ENCODE measurements at regions not wholly inside any gene's neighbourhood (a gene's known extent, or its start where the extent isn't known, plus 50 kb on each side); places are given as distances from the start of the nearest gene placed in this dataset.
"Not testable (repeated sequence)": the region's sequence is repeated elsewhere in the genome, so short reads cannot be mapped to it uniquely, and the experiment has no call there.

- DNase-seq: no peak
Observed at GRCh38 chr20:48025661-48026060, 240.4 kb upstream of the SULF2 start.

- DNase-seq: no peak
Observed at GRCh38 chr20:48025051-48025515, 239.8 kb upstream of the SULF2 start.

GRCh38 chr20:48024539-48024938 is 239.3 kb upstream of the SULF2 start:
- DNase-seq: no peak

- DNase-seq: not testable (repeated sequence)
Observed at GRCh38 chr20:48020696-48021095, 235.4 kb upstream of the SULF2 start.

GRCh38 chr20:48019940-48020339 is 234.7 kb upstream of the SULF2 start:
- no peak for DNase-seq

GRCh38 chr20:48019496-48019895 is 234.2 kb upstream of the SULF2 start:
- no peak for DNase-seq

- DNase-seq: not testable (repeated sequence)
Observed at GRCh38 chr20:48018851-48019250, 233.6 kb upstream of the SULF2 start.

- DNase-seq: no peak
Observed at GRCh38 chr20:48017992-48018391, 232.7 kb upstream of the SULF2 start.

GRCh38 chr20:48017509-48017908 is 232.2 kb upstream of the SULF2 start:
- DNase-seq: no peak

- no peak for DNase-seq
Observed at GRCh38 chr20:48015943-48016723, 230.9 kb upstream of the SULF2 start.

- no peak for DNase-seq
Observed at GRCh38 chr20:48015141-48015910, 230.0 kb upstream of the SULF2 start.

- no peak for DNase-seq
Observed at GRCh38 chr20:48012401-48012974, 227.2 kb upstream of the SULF2 start.

GRCh38 chr20:48011025-48011424 is 225.7 kb upstream of the SULF2 start:
- no peak for DNase-seq

GRCh38 chr20:48010623-48011022 is 225.3 kb upstream of the SULF2 start:
- no peak for DNase-seq

GRCh38 chr20:48008850-48009515 is 223.7 kb upstream of the SULF2 start:
- no peak for DNase-seq

- DNase-seq: no peak
Observed at GRCh38 chr20:48007351-48007750, 222.1 kb upstream of the SULF2 start.

GRCh38 chr20:48006036-48006833 is 221.0 kb upstream of the SULF2 start:
- no peak for DNase-seq

GRCh38 chr20:48003021-48003420 is 217.7 kb upstream of the SULF2 start:
- no peak for DNase-seq

GRCh38 chr20:48002517-48002970 is 217.3 kb upstream of the SULF2 start:
- no peak for DNase-seq

GRCh38 chr20:47999166-47999565 is 213.9 kb upstream of the SULF2 start:
- DNase-seq: no peak

- DNase-seq: no peak
Observed at GRCh38 chr20:47998736-47999135, 213.5 kb upstream of the SULF2 start.

GRCh38 chr20:47995661-47996060 is 210.4 kb upstream of the SULF2 start:
- no peak for DNase-seq
